NB4 (cell line): ENCODE measurements at regions not wholly inside any gene's neighbourhood (a gene's known extent, or its start where the extent isn't known, plus 50 kb on each side); places are given as distances from the start of the nearest gene placed in this dataset.
"Not testable (repeated sequence)": the region's sequence is repeated elsewhere in the genome, so short reads cannot be mapped to it uniquely, and the experiment has no call there.

ENCODE experiments used
- DNase-seq: peaks from one replicate; pipeline ENCODE4 v3.0.0; 2010; ENCODE audit warnings: low read depth
- H3K4me3 ChIP-seq: one replicate; pipeline ENCODE4 v1.5.1; 2011; ENCODE audit warnings: mild to moderate bottlenecking, low read depth, low read length, moderate library complexity
- MYC ChIP-seq: IDR thresholded peaks from 2 replicates; pipeline ENCODE4 v1.6.1; 2011; ENCODE audit warnings: low read depth, low read length
- POLR2A ChIP-seq: IDR thresholded peaks from 2 replicates; pipeline ENCODE4 v1.6.1; 2011; ENCODE audit warnings: mild to moderate bottlenecking; ENCODE audit not compliant: insufficient read length; ENCODE audit errors: extremely low read depth
- TF ChIP-seq, protein P1 (sequence below): IDR thresholded peaks from 2 replicates; pipeline ENCODE4 v1.6.1; 2011; ENCODE audit warnings: low read depth, low read length
- TF ChIP-seq, protein P2 (sequence below): IDR thresholded peaks from one replicate; pipeline ENCODE4 v1.5.1; 2012; ENCODE audit warnings: low read depth, low read length

DNA sequence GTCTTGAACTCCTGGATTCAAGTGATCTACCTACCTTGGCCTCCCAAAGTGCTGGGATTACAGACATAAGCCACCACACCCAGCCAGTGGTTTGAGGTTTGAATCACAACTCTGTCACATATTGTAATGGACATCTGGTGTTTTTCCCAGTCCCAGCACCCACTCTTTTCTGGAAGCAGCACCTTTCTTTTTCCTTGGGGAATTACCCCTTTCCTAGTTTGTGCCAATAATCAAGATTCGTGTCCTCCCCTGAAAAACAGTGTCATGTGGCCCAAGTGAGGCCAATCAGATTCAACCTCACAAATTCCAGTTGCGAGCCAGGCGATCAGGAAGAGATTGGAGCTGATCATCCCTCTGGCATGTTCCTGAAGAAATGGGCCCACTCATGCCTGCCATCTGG lies 71.7 kb upstream of the SGK1 start:
- TF ChIP-seq MYC: no peak
- no peak for TF ChIP-seq POLR2A
- TF ChIP-seq, protein P1, sequence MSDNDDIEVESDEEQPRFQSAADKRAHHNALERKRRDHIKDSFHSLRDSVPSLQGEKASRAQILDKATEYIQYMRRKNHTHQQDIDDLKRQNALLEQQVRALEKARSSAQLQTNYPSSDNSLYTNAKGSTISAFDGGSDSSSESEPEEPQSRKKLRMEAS: no peak
- TF ChIP-seq, protein P2, sequence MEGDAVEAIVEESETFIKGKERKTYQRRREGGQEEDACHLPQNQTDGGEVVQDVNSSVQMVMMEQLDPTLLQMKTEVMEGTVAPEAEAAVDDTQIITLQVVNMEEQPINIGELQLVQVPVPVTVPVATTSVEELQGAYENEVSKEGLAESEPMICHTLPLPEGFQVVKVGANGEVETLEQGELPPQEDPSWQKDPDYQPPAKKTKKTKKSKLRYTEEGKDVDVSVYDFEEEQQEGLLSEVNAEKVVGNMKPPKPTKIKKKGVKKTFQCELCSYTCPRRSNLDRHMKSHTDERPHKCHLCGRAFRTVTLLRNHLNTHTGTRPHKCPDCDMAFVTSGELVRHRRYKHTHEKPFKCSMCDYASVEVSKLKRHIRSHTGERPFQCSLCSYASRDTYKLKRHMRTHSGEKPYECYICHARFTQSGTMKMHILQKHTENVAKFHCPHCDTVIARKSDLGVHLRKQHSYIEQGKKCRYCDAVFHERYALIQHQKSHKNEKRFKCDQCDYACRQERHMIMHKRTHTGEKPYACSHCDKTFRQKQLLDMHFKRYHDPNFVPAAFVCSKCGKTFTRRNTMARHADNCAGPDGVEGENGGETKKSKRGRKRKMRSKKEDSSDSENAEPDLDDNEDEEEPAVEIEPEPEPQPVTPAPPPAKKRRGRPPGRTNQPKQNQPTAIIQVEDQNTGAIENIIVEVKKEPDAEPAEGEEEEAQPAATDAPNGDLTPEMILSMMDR: no peak
- H3K4me3 ChIP-seq: no peak overlapping the region
- no peak for DNase-seq

DNA sequence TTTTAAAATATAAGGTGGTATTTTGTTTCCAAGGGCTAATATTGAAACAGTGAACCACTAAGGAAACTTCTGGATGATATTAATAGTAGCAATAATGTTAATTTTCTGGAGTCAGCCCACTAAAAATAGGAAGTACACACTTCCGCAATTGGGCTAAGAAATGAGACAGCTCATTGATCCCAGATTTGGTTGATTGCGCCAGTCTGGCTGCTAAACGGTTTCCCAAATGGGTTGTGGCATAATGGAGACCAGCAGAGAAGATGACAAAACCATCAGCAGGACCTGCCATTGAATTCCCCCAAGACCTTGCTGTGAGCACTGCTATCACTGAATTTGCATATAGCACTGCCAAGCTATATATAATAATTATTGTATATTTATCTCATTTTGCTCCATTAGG lies 71.2 kb upstream of the SGK1 start:
- DNase-seq: peak; percentile 80
- TF ChIP-seq, protein P2: no peak
- TF ChIP-seq MYC (no peak), POLR2A (no peak)
- TF ChIP-seq, protein P1: no peak
- no peak overlapping the region for H3K4me3 ChIP-seq

DNA sequence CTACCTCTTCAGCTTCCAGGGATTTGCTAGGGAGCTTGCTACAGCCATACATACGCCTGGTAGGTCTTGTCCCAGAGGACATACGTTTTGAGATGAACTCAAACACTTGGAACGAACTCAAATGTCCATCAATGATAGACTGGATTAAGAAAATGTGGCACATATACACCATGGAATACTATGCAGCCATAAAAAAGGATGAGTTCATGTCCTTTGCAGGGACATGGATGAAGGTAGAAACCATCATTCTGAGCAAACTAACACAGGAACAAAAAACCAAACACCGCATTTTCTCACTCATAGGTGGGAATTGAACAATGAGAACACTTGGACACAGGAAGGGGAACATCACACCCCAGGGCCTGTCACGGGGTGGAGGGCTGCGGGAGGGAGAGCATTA lies 68.6 kb upstream of the SGK1 start:
- not testable (repeated sequence) for H3K4me3 ChIP-seq, DNase-seq

DNA sequence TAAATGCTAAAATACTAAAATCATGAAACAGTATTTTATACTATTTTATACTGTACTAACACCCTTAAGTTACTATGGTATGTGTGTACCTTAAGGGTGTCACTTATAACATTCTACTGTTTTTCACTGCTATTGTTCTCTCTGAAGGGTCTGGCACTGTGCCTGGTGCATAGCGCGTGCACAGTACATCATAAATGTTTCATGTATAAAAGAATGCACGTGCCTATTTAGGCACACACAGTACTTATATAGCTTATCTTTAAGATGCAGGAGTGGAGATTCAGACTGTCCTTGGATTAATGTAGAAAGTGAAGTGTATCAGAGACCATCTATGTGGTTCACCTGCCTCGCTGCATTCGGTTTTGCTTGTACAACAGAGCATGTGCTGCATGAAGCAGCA lies 64.0 kb upstream of the SGK1 start:
- no peak overlapping the region for H3K4me3 ChIP-seq
- TF ChIP-seq, protein P2: no peak
- TF ChIP-seq POLR2A (no peak), MYC (no peak)
- TF ChIP-seq, protein P1: no peak
- no peak for DNase-seq

DNA sequence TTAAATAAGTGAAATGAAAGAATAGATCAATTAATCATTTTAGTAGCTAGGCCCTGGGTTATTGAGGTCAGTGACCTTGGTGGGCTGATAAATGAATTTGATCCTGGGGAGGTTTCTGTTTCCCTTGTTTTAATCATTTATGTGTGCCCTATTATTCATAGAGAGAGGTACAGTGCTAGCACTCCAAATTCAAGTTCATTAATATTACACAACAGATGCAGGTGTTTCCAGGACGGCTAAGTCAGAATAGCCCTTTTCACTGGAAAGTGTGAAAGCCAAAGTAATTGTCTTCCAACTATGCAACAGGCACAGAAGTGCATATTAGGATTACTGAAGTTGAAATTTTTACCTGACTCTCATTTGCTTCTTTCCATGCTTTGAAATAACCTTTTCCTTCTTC lies 61.7 kb upstream of the SGK1 start:
- TF ChIP-seq POLR2A (no peak), MYC (no peak)
- TF ChIP-seq, protein P1: no peak
- TF ChIP-seq, protein P2: no peak
- no peak for DNase-seq
- H3K4me3 ChIP-seq: no peak overlapping the region

DNA sequence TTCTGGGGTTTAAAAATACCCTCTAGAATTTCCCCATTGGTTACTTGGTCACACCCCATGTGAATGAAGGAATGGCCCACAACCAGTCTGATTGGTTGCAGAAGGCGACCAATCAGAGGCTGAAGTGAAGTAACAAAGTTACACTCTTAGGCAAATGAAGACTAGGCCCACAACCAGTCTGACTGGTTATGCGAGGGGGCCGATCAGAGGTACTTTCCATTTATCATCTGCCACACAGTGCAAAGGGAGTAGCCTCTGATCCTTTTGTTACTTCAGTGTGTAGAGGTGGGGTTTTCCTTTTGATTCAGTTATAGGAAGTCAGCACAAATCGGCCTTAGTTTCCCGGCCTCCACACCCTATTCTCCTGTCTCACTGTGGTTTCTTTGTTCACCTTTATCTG lies 61.2 kb upstream of the SGK1 start:
- DNase-seq: no peak
- no peak overlapping the region for H3K4me3 ChIP-seq
- TF ChIP-seq, protein P1: no peak
- no peak for TF ChIP-seq MYC
- no peak for TF ChIP-seq POLR2A
- TF ChIP-seq, protein P2: no peak
